Esophagus squamous epithelium (tissue), 4 donors: ENCODE measurements at regions not wholly inside any gene's neighbourhood (a gene's known extent, or its start where the extent isn't known, plus 50 kb on each side); places are given as distances from the start of the nearest gene placed in this dataset.

ENCODE experiments used
- POLR2A ChIP-seq, 4 donors: fragments of 450-650 bp; IDR thresholded peaks; one replicate each; pipeline ENCODE4 v1.6.1; 2017; ENCODE audit warnings: antibody characterized with exemption in 4 of 4, mild to moderate bottlenecking in 4 of 4, moderate library complexity in 3 of 4
- TF ChIP-seq, protein P1 (sequence below), 6 experiments: fragments of 450-650 bp in 4 of 6; fragments of 200-600 bp in 2 of 6; sonication (generic) in 2 of 6; IDR thresholded peaks; one replicate each; pipeline ENCODE4 v1.5.1; 2016 to 2019; ENCODE audit warnings: antibody characterized with exemption in 6 of 6, mild to moderate bottlenecking in 4 of 6, moderate library complexity in 4 of 6

DNA sequence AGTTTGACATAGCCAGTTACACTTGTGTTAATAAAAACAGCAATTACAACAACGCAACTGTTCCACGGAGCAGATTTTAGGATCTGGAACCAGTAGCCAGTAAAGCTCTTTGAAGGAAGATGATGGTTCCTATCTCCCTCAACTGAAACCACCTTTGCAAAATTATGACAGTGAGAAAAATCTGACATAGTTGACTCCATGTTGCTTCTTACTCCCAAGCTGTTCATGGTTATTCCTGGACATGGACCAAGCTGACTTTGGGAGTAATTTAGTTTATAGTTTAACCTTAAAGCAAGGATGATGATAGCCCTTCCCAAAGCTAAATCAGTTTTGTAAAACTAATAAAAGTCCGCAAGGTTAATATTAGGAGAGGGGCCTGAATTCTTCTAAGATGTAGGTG, 518.0 kb upstream of the ZP4 start:
- no peak for TF ChIP-seq POLR2A (IDR thresholded peaks at IDR 0.05)
- TF ChIP-seq, protein P1, sequence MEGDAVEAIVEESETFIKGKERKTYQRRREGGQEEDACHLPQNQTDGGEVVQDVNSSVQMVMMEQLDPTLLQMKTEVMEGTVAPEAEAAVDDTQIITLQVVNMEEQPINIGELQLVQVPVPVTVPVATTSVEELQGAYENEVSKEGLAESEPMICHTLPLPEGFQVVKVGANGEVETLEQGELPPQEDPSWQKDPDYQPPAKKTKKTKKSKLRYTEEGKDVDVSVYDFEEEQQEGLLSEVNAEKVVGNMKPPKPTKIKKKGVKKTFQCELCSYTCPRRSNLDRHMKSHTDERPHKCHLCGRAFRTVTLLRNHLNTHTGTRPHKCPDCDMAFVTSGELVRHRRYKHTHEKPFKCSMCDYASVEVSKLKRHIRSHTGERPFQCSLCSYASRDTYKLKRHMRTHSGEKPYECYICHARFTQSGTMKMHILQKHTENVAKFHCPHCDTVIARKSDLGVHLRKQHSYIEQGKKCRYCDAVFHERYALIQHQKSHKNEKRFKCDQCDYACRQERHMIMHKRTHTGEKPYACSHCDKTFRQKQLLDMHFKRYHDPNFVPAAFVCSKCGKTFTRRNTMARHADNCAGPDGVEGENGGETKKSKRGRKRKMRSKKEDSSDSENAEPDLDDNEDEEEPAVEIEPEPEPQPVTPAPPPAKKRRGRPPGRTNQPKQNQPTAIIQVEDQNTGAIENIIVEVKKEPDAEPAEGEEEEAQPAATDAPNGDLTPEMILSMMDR (IDR thresholded peaks at IDR 0.05), result no peak
